22Rv1 (cell line): ENCODE measurements at regions not wholly inside any gene's neighbourhood (a gene's known extent, or its start where the extent isn't known, plus 50 kb on each side); places are given as distances from the start of the nearest gene placed in this dataset.

Source experiments
- H3K27ac ChIP-seq: fragments of 450-650 bp; 2 replicates; pipeline ENCODE4 v1.5.1; 2017
- ZFX ChIP-seq: fragments of 450-650 bp; IDR thresholded peaks from 2 replicates; pipeline ENCODE4 v1.6.1; 2017; ENCODE audit warnings: antibody characterized with exemption, borderline replicate concordance
- TF ChIP-seq, protein P1 (sequence below): fragments of 450-650 bp; IDR thresholded peaks from 2 replicates; pipeline ENCODE4 v1.5.1; 2017; ENCODE audit warnings: mild to moderate bottlenecking

DNA sequence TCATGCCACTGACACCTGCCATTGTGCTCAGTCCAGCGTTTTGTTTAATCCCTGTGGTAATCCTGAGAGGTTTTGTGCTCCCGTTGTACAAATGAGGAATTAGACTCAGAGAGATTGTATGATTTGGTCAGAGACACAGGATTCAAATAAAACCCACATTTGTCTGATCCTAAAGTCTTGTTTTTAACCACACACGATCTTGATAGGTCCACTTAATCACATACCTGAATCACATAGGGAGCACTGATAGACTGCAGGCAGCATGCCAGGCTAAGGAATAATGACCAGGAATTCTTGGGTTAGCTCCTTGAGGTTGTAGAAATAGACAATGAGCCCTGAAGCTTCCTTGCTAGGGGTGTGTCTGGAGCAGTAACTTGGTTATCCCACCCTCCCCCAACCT lies 202.6 kb upstream of the RGS6 start:
- H3K27ac ChIP-seq = no peak overlapping the region
- TF ChIP-seq, protein P1, sequence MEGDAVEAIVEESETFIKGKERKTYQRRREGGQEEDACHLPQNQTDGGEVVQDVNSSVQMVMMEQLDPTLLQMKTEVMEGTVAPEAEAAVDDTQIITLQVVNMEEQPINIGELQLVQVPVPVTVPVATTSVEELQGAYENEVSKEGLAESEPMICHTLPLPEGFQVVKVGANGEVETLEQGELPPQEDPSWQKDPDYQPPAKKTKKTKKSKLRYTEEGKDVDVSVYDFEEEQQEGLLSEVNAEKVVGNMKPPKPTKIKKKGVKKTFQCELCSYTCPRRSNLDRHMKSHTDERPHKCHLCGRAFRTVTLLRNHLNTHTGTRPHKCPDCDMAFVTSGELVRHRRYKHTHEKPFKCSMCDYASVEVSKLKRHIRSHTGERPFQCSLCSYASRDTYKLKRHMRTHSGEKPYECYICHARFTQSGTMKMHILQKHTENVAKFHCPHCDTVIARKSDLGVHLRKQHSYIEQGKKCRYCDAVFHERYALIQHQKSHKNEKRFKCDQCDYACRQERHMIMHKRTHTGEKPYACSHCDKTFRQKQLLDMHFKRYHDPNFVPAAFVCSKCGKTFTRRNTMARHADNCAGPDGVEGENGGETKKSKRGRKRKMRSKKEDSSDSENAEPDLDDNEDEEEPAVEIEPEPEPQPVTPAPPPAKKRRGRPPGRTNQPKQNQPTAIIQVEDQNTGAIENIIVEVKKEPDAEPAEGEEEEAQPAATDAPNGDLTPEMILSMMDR = no peak
- no peak for TF ChIP-seq ZFX

DNA sequence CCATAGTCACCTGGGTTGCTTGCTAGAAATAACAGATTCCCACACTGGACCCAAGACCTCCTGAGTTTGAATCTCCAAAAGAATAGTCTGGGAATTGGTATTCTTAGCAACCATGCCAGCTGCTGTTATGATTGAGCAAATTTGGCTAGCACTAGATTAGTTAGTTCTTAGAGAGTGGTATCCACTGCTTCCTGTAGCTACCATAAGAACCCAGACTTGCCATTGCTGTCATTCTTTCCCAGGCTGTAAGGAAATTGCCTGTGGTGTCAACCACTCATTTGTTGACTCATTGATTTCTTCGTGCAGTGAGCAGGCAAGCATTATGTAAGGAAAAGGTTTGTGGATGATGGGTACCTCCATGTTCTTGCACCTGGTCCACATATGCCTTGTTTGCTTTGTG lies 201.8 kb upstream of the RGS6 start:
- TF ChIP-seq ZFX = no peak
- TF ChIP-seq, protein P1 = no peak
- no peak overlapping the region for H3K27ac ChIP-seq

DNA sequence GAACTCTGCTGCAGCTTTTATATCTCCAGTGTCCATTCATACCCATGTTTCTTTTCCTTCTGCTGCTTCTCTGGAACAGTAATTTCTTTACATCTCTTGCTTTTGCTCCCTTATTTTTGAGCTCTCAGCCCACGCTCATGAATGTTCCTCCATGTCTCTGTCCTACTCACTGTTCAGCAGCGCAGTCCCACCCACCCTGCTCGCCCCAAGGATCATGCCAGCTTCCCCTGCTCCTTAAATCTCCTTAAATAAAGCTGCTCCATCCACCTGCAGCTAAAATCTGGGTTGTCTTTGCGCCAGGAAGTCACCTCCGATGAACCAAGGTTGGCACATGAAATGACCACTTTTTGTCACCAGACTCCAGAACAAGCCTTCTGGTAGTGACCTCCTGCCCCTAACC lies 201.1 kb upstream of the RGS6 start:
- TF ChIP-seq, protein P1 = no peak
- TF ChIP-seq ZFX = no peak
- H3K27ac ChIP-seq = no peak overlapping the region

DNA sequence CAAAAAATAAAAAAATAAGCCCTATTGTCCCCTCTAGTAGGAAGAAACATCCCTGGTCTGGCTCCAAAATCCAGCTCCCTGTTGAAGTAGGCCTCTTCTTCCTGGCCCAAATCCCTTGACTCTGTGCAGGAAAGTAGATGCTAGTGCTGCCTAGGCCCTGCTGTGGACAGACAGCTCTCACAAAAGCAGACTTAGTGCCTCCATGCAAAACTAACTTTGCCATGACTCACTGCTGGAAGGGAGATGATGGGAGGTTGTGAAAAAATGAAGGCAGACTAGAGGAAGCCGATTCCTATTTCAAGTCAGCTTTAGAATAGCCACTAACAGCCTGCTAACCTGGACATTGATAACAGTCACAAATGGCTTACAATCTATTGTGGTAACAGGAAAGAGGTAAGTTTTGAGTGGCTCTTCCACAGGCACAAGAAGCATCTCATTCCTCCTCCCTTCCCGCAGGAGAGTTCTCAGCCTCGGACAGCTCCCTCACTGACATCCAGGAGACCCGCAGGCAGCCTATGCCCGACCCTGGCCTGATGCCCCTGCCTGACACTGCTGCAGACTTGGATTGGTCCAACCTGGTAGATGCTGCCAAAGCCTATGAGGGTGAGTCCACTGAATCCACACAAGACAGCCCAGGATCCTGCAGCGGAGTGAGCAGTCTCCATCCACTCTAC lies 198.9 kb upstream of the RGS6 start:
- TF ChIP-seq, protein P1 = no peak
- no peak for TF ChIP-seq ZFX
- no peak overlapping the region for H3K27ac ChIP-seq

DNA sequence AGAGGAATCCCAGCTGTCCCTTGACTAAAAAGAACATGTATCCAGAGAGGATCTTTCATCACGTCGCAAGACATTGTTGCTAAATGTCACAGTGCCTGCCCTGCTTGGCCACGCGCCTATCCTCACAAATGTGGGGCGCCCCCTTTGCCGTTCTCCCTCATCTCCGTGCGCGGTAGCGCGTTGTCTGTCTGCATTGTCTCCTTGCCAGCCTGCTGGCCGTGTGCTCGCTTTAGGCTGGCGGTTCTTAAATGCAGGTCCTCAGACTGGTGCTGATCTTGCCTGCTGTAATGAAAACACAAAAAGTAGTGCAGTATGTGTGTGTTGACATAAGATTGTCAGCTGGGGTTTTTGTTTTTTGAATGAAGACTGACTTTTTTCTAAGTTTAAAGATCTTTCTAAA lies 198.2 kb upstream of the RGS6 start:
- no peak for TF ChIP-seq ZFX
- TF ChIP-seq, protein P1 = no peak
- no peak overlapping the region for H3K27ac ChIP-seq

DNA sequence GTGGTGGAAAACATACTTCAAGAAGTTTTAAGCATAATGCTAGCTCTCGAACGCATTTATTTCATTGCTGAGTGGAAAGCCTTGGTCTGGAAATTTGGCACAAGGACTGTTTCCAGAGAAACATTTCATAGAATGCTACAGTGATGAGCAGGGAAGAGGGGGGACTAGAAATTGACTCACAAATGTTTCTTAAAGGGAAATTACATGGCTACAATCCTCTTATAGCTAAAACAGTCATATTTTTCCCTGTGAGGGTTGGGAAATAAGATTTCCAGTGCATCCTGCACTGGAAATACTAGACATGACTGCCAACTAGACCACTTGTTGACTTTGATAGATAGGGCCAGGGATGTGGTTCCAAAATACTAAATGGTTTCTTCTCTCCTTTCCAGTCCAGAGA lies 197.3 kb upstream of the RGS6 start:
- no peak overlapping the region for H3K27ac ChIP-seq
- no peak for TF ChIP-seq ZFX
- TF ChIP-seq, protein P1 = no peak

DNA sequence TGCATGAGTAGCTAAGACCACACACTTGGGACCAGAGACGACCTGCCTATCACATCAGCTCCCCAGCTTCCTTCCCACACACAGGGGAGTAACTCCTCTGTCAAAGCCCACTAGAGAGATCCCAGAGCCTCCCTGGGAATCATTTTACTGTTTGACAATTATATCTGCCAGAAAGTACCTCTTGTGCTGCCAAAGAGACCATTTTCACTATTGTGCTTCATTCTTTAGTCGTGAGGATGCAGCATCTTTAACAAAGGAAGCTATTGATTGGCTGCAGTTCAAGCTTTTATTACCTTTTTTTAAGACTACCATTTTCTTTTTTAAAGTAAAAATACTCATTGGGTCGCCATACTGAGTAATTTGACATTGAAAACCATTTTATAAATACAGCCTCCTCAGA lies 194.5 kb upstream of the RGS6 start:
- no peak for TF ChIP-seq ZFX
- TF ChIP-seq, protein P1 = no peak
- no peak overlapping the region for H3K27ac ChIP-seq
